Kidney (tissue), 13 donors: ENCODE measurements at regions not wholly inside any gene's neighbourhood (a gene's known extent, or its start where the extent isn't known, plus 50 kb on each side); places are given as distances from the start of the nearest gene placed in this dataset.

Source experiments
- DNase-seq, 5 donors: peaks; one replicate each; pipeline ENCODE4 v3.0.0-alpha.2; 2013 to 2020
- FAIRE-seq: peaks from 2 replicates; lab custom pipeline; 2012; peaks lifted over from hg19 to GRCh38; lab: Jason Lieb, UNC
- H3K27ac ChIP-seq, 2 donors: one replicate each; pipeline ENCODE4 v1.7.0; 2013; ENCODE audit warnings: low read depth in 2 of 2, low read length in 2 of 2, inconsistent platforms in 1 of 2
- H3K27me3 ChIP-seq: one replicate; pipeline ENCODE4 v1.7.1; 2013; ENCODE audit warnings: low read length, inconsistent platforms; ENCODE audit not compliant: control insufficient read depth, insufficient read depth
- H3K36me3 ChIP-seq, 3 donors: one replicate each; pipeline versions ENCODE4 v1.7.0 to v1.7.1; 2013; ENCODE audit warnings: low read length in 3 of 3, control low read depth in 1 of 3, inconsistent platforms in 1 of 3; ENCODE audit not compliant: insufficient read depth in 3 of 3, control insufficient read depth in 2 of 3
- H3K4me1 ChIP-seq, 3 donors: one replicate each; pipeline versions ENCODE4 v1.7.0 to v1.7.1; 2013; ENCODE audit warnings: low read length in 3 of 3, inconsistent platforms in 1 of 3, low read depth in 1 of 3; ENCODE audit not compliant: control insufficient read depth in 2 of 3, insufficient read depth in 2 of 3
- H3K4me3 ChIP-seq, 3 donors: one replicate each; pipeline versions ENCODE4 v1.7.0 to v1.8.1; 2013; ENCODE audit warnings: low read length in 3 of 3, control low read depth in 1 of 3, inconsistent platforms in 1 of 3
- H3K9ac ChIP-seq, 3 donors: one replicate each; pipeline versions ENCODE4 v1.7.0 to v1.7.1; 2013; ENCODE audit warnings: low read length in 3 of 3, control low read depth in 1 of 3, inconsistent platforms in 1 of 3
- H3K9me3 ChIP-seq, 3 donors: one replicate each; pipeline versions ENCODE4 v1.7.0 to v1.7.1; 2013; ENCODE audit warnings: low read length in 3 of 3, control low read depth in 1 of 3, inconsistent platforms in 1 of 3; ENCODE audit not compliant: control insufficient read depth in 2 of 3, insufficient read depth in 1 of 3
- CTCF ChIP-seq: IDR thresholded peaks from 3 replicates; pipeline ENCODE4 v1.5.1; 2012; ENCODE audit warnings: mild to moderate bottlenecking, moderate library complexity, borderline replicate concordance; ENCODE audit not compliant: insufficient read depth; ENCODE audit errors: extremely low read depth
- intact Hi-C: fragments of 100-400 bp; cut with DNase I; formaldehyde crosslinking; loops from one replicate; pipeline ENCODE4 v1.11.1; 2022
- donor health status: control.
- donor health status: control.
- donor health status: control.
- donor health status: control.
- donor health status: control.
- donor health status: DM: yes; HTN: yes; CAD: no.
- donor health status: Normal renal cell carcinoma (clear cell type).

- H3K4me1 ChIP-seq, result no peaks in the 10 kb centered on the region
- FAIRE-seq (no peak), DNase-seq (no peak)
- H3K36me3 ChIP-seq, result no peaks in the 10 kb centered on the region
- TF ChIP-seq CTCF, result no peak
- H3K9me3 ChIP-seq, result no peaks in the 10 kb centered on the region
- no peak overlapping the region for H3K9ac ChIP-seq
- no peak overlapping the region for H3K4me3 ChIP-seq
- H3K27ac ChIP-seq, result no peak overlapping the region
- no peaks in the 10 kb centered on the region for H3K27me3 ChIP-seq
- intact Hi-C loops, result no loop called here
Measured at GRCh38 chr2:155695505-155695904, 637.0 kb downstream of the NR4A2 start.

DNA sequence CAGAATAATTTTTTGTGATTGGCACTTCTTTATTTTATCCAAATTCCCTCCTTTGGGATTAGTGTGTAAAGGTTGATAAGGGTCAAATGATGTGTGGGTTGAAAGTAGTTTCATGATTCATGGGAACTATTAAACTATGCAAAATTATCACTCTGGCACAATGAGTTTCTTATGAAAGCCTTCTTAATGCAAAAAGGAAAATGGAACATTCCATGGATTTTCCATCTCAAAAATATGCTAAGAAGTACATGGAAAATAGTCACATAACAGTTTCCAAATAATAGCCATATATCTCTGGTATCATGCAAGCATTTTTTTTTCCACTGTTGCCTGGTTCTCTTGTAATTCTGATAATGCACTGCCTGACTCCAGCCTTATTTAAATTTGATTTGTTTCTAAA lies 639.7 kb downstream of the NR4A2 start:
- DNase-seq (no peak), FAIRE-seq (no peak)

DNA sequence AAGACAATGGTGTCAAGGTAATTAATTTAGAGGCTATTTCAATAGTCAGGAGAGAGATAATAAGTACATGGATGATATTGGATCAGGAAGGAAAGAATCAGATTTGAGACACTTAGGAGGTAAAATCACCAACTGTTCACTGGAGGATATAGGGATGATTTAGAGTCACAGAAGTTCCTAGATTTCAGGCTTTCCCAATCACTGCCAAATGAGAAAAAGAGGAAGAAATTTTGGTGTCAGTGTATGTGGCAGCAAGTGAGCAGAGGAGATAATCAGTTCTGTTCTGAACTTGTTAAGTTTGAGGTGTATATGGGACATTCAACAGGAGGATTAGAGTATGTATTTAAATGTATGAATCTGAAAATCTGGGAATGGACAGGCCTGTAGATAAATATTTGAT lies 640.4 kb downstream of the NR4A2 start:
- no peak for DNase-seq
- no peaks in the 10 kb centered on the region for H3K9me3 ChIP-seq
- no peak overlapping the region for H3K27ac ChIP-seq
- no peaks in the 10 kb centered on the region for H3K36me3 ChIP-seq
- no peaks in the 10 kb centered on the region for H3K4me1 ChIP-seq
- no peaks in the 10 kb centered on the region for H3K27me3 ChIP-seq
- no peak overlapping the region for H3K9ac ChIP-seq
- no peak for TF ChIP-seq CTCF
- FAIRE-seq, result no peak
- H3K4me3 ChIP-seq, result no peak overlapping the region
- intact Hi-C loops, result no loop called here

More for the DNA sequence above, 639.7 kb downstream of the NR4A2 start:
- intact Hi-C loops, result no loop called here
- Histone ChIP-seq H3K9ac (no peak overlapping the region), H3K27ac (no peak overlapping the region), H3K4me3 (no peak overlapping the region), H3K4me1 (no peaks in the 10 kb centered on the region), H3K9me3 (no peaks in the 10 kb centered on the region), H3K27me3 (no peaks in the 10 kb centered on the region), H3K36me3 (no peaks in the 10 kb centered on the region)
- no peak for TF ChIP-seq CTCF

GRCh38 chr2:155690785-155691184 lies 641.7 kb downstream of the NR4A2 start:
- H3K27me3 ChIP-seq, result no peaks in the 10 kb centered on the region
- H3K36me3 ChIP-seq, result no peaks in the 10 kb centered on the region
- TF ChIP-seq CTCF, result no peak
- H3K9ac ChIP-seq, result no peak overlapping the region
- FAIRE-seq, result no peak
- no peaks in the 10 kb centered on the region for H3K4me1 ChIP-seq
- no peak overlapping the region for H3K27ac ChIP-seq
- H3K9me3 ChIP-seq, result no peaks in the 10 kb centered on the region
- no peak for DNase-seq
- no peak overlapping the region for H3K4me3 ChIP-seq
- intact Hi-C loops, result no loop called here
